H54 (cell line): ENCODE measurements at regions not wholly inside any gene's neighbourhood (a gene's known extent, or its start where the extent isn't known, plus 50 kb on each side); places are given as distances from the start of the nearest gene placed in this dataset.
"Not testable (repeated sequence)": the region's sequence is repeated elsewhere in the genome, so short reads cannot be mapped to it uniquely, and the experiment has no call there.

Experiments used
- DNase-seq: peaks from one replicate; pipeline ENCODE4 v3.0.0; 2011; ENCODE audit warnings: low spot score, mixed read lengths; ENCODE audit not compliant: insufficient read length
- FAIRE-seq: peaks from 3 replicates; lab custom pipeline; 2011; peaks lifted over from hg19 to GRCh38; lab: Jason Lieb, UNC
- POLR2A ChIP-seq: IDR thresholded peaks from 2 replicates; pipeline ENCODE4 v1.6.1; 2011; ENCODE audit warnings: low read depth, mild to moderate bottlenecking, low read length

DNA sequence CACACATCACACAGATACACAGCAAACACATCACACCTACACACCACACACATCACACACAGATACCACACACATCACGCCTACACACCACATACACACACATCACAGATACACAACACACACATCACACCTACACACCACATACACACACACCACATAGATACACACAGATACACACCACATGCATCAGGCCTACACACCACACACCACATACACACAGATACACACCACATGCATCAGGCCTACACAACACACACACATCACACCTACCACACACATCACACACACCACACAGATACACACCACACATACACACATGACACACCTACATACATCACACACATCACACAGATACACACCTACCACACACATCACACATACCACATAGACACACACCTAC is 158.8 kb downstream of the NDUFA10 start:
- no peak for TF ChIP-seq POLR2A
- FAIRE-seq (no peak), DNase-seq (no peak)

DNA sequence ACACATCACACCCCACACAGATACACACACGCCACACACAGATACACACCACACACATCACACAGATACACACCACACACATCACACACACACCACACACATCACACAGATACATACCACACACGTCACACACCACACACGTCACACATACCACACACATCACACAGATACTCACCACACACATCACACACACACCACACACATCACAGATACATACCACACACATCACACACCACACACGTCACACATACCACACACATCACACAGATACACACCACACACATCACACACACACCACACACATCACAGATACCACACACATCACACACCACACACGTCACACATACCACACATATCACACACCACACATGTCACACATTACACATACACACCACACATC is 159.3 kb downstream of the NDUFA10 start:
- FAIRE-seq, DNase-seq: not testable (repeated sequence)

DNA sequence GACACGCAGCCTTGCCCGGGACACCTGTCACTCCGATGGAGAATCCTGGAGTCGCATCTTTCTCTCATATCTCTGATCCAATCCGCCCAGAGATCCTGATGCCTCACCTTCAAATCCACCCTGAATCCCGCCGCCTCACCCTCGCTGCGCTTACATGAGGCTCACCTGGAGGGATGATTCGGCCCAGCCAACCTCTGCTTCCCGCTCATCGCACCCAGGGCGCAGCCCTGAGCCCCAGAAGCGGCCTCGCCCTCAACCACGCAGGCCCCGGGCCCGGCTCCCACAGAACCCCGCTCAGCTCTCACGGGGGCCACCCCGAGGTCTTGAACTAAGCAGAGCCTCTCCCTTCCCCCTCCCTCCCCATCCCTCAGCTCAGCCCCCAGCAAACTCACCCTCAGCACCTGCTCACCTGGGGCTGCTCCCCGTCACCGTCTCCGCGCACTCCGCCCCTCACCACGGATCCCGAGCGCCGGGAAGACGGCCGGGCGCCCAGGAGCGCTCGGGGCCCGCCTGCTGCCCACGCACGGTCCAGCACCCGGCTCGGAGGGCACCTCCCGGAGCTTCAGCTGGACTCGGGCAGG is 160.0 kb downstream of the NDUFA10 start:
- TF ChIP-seq POLR2A: no peak
- DNase-seq (no peak), FAIRE-seq (no peak)

DNA sequence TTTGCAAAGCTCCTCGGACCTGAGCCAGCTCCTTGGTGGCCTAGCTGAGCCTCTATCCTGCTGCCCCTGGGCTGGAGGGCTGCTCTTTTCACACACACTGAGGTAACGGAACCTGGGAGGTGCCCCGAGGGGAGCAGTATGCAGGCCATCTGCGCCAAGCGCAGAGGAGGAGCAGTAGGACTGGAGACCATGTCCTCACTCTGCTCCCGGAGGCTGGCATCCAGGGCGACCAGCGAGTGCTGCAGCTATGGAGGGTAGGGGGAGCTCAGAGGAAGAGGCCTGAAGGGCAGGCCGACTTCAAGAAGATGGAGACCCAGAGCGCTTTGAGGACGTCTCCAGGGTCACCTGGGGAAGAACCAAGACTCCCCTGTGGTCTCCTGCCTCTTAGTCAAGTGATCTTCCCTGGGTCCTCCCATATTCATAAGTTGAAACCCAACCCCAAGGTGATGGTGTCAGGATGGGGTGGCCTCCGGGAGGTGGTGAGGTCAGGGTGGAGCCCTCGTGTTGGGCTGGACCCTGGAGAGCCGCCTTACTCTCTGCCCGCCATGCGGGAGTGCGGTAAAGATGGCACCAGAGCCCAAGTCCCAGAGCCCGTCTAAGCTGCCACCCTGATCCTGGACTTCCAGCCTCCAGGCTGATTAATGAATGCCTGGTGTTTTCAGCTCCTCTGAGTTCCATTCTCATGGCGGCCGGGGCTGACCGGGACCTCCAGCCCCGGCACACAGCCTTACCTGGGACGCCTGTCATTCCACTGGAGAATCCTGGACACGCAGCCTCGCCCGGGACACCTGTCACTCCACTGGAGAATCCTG is 160.7 kb downstream of the NDUFA10 start:
- no peak for TF ChIP-seq POLR2A
- FAIRE-seq (no peak), DNase-seq (no peak)

DNA sequence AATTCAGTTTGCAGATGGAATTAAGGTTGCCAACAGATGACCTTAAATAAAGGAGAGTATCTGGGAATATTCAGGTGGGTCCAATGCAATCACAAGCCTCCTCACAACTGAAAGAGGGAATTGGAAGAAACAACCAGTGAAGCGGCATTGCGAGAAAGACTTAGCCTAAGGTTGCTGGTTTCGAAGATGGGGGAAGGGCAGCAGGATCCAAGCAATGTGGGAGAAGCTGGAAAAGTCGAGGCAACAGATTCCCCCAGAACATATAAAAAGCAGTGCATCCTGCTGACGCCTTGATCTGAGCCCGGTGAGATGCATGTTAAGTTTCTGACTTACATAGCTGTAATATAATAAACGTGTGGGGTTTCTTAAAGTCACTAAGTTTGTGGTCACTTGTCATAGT is 162.5 kb downstream of the NDUFA10 start:
- FAIRE-seq: no peak
- DNase-seq: no peak
- no peak for TF ChIP-seq POLR2A

DNA sequence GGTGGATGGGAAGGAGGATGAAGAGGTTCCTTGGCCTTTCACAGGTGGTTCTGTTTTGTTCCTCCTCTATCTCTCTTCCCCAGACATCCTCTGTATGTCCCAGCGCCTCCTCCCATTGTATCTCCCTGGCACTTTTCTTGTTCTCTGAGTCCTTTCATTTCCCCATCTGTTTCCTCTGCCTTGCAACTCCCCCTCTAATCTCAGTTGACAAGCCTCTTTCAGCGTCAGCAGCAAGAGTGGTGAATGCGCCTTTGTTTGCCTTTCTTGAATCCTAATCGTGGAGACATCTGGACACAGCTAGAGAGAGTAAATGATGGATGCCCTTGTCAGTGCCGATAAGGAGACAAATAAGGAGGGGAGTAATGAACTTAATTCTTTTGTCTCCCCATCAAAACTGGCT is 167.0 kb downstream of the NDUFA10 start:
- no peak for TF ChIP-seq POLR2A
- FAIRE-seq: no peak
- DNase-seq: no peak

DNA sequence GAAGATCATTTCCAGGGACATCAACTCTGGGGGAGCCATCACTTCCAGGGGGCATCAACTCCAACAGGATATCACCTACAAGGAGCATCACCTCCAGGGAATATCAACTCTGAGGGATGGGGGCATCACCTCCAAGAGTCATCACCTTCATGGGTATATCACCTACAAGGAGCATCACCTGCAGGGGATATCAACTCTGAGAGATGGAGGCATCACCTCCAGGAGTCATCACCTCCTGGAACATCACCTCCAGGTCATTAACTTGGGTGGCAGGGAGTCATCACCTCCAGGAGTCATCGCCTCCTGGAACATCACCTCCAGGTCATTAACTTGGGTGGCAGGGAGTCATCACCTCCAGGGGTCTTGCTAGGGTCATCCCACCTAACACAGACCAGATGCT is 167.6 kb downstream of the NDUFA10 start:
- FAIRE-seq: no peak
- TF ChIP-seq POLR2A: no peak

DNA sequence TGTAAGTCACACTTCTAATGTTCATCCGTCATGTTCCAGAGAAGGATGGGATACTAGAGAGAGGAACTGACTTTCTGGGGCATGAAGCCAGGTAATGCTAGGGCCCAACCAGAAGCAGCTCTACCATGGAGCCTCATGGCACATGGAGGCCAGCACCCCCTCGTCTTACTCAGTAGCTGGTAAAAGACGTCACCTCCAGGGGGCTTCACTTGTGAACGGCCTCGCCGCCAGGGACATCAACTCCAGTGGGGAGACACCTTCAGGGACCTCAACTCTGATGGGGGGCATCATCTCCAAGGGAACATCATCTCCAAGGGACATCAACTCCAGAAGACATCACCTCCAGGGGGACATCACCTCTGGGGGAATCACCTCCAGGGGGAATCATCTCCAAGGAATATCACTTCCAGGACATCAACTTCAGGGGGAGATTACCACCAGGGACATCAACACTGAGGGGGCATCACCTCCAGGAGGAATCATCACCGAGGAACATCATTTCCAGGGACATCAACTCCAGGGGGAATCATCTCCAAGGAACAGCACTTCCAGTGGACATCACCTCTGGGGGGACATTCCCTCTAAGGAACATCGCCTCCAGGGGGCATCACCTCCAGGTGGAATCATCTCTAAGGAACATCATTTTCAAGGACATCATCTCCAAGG is 168.4 kb downstream of the NDUFA10 start:
- DNase-seq (no peak), FAIRE-seq (no peak)
- TF ChIP-seq POLR2A: no peak

More for the DNA sequence above, 167.6 kb downstream of the NDUFA10 start:
- no peak for DNase-seq

DNA sequence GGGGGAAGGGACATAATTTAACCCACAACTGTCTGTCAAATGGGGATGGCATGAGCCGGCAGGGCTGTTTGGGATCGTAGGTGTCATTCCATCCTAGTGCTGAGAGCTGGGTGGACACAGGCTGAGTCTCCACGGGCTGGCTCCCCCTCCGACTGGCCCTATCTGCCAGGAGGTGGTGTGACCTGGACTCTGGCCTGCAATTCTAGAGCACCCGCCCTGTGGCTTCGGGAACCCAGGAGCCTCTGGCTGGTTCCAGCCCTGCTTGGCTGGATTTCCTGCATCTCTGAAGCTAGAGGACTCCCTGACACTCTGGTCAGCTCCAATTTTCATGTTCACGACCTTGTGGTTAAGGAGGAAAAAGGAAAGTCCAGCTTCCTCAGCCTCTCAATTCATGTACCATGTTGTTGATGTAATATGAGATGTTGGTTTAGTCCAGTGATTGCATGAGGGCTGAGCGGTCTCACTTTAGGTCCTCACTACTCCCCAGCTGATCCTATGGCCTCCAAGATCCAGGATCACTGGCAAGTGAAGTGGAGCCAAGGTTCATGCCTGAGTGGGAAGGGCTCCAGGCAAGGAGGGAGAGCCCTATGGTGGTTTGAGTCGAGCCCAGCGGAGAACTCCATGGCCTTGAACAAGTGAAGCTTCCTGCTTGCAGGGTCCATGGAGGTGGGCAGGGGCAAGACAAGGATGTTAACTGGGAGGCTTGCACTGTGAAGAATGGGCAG is 169.1 kb downstream of the NDUFA10 start:
- TF ChIP-seq POLR2A: no peak
- no peak for DNase-seq
- no peak for FAIRE-seq

DNA sequence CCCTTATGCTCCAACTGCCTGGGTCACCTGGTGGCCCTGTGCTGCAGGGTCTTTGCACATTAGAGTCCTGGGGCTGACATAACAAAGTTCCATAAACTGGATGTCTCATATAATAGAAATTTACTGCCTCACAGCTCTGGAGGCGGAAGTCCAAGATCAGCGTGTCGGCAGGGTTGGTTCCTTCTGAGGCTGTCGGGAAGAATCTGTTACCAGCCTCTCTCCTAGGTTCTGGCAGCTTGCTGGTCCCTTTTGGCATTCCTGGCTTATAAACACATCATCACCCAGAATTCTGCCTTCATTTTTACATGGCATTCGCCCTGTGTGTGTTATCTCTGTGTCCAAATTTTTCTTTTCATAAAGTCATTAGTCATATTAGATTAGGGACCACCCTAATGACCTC is 170.5 kb downstream of the NDUFA10 start:
- FAIRE-seq (no peak), DNase-seq (no peak)
- no peak for TF ChIP-seq POLR2A

DNA sequence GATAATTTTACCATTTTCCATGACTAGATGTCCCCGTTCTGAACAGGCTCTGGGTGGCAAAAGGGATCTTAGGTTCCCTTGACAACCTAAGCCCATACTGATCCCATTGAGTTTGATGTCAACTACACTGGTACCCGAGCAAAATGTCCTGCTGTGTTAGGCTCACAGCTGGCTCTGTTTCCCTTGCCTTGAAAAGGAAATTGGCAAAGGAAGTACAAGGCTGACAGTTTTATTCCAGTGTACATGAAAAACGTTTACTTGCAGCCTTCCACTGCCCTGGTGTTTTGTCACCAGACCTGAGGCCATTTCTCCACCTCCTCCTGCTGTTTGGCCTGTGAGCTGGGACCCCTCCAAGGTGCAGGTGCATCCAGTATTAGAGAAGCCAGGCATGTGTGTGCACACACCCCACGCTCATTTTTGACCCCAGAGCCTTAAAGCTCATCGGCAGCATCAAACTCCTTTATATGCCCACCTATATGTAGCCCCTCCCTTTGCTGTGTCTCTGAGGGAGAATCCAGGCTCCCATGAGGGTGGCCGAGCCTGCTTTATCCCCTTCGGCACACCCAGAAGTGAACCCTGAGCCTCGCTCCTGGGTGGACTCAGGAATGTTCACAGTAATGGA is 171.3 kb downstream of the NDUFA10 start:
- FAIRE-seq: no peak
- DNase-seq: no peak
- TF ChIP-seq POLR2A: no peak

DNA sequence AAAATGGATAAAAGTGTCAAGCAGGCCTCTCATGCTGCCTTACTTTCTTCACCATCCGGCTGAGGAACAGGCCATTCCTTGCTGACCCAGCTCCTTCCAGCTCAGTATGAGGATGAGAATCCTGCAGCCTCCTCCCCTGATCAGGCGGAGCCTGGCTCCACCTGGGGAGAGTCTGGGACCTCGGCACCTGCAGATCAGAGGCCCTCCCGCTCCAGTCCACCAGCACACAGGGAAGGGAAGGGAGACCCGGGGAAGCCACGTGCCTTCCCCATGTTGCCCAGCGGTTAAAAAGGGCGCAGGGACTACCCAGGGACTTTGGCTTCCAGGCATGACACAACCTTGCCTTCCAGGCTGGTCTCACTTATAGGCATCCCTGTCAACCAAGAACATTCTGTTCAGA is 172.0 kb downstream of the NDUFA10 start:
- FAIRE-seq (no peak), DNase-seq (no peak)
- no peak for TF ChIP-seq POLR2A

DNA sequence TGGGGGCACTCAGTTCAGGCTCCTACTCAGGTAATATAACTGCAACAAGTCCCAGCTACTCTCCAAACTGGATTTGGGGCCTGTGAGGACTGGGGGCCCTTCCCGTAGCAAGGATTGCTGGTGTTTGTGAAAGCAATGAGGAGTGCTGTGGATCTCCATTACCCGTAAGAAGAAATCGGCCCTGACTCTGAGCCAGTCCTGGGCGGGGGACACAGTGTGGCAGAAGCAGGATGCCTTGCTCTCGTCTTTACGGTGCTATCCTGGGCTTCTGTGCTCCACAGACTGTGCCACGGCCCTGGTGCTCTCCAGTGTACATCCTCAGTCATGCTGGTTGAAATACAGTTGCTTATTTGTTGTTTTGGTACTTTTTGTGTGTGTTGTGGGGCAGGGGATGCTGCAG is 172.9 kb downstream of the NDUFA10 start:
- no peak for TF ChIP-seq POLR2A
- FAIRE-seq (no peak), DNase-seq (no peak)
